Mucosa of descending colon (tissue), 3 donors: ENCODE measurements at regions not wholly inside any gene's neighbourhood (a gene's known extent, or its start where the extent isn't known, plus 50 kb on each side); places are given as distances from the start of the nearest gene placed in this dataset.
"Not testable (repeated sequence)": the region's sequence is repeated elsewhere in the genome, so short reads cannot be mapped to it uniquely, and the experiment has no call there.

Source experiments
- ATAC-seq: fragments of 200-7000 bp; cut with Tn5 transposase; one replicate; pipeline ENCODE4 v1.9.1; 2020; ENCODE audit warnings: mild to moderate bottlenecking, moderate library complexity
- DNase-seq, 3 donors: peaks; one replicate each; pipeline ENCODE4 v3.0.0-alpha.2; 2020
- H3K36me3 ChIP-seq: fragments of 200-600 bp; one replicate; pipeline ENCODE4 v1.8.0; 2021; ENCODE audit warnings: low read depth, mild to moderate bottlenecking
- H3K4me1 ChIP-seq: fragments of 200-600 bp; one replicate; pipeline ENCODE4 v1.8.0; 2021; ENCODE audit warnings: low read depth, mild to moderate bottlenecking
- H3K4me3 ChIP-seq: fragments of 200-600 bp; one replicate; pipeline ENCODE4 v1.8.0; 2021; ENCODE audit warnings: mild to moderate bottlenecking
- H3K9me3 ChIP-seq: fragments of 200-600 bp; one replicate; pipeline ENCODE4 v1.8.0; 2021; ENCODE audit warnings: mild to moderate bottlenecking
- CTCF ChIP-seq: fragments of 200-600 bp; IDR thresholded peaks from one replicate; pipeline ENCODE4 v1.8.0; 2022; ENCODE audit warnings: antibody characterized with exemption, mild to moderate bottlenecking
- intact Hi-C, 2 donors: fragments of 100-400 bp; cut with DNase I in 1 of 2; cut with micrococcal nuclease in 1 of 2; formaldehyde crosslinking; loops; one replicate each; pipeline versions ENCODE4 v1.11.0 to v1.11.1; 2022; cut with DNase I, micrococcal nuclease
- donor health status: DM: no; HTN: no; CAD: no; lungs with moderate emphysema.
- donor health status: DM: no; HTN: no; CAD: no.
- donor health status: DM: no; HTN: yes; CAD: no.

- Histone ChIP-seq H3K9me3 (no peaks in the 10 kb centered on the region), H3K36me3 (no peaks in the 10 kb centered on the region), H3K4me1 (no peaks in the 10 kb centered on the region), H3K4me3 (no peak overlapping the region)
- DNase-seq = no peak
- intact Hi-C loops = no loop called here
- no peak for ATAC-seq
- TF ChIP-seq CTCF = no peak
Measured at GRCh38 chr13:34179927-34180326, 362.0 kb downstream of the RFC3 start.

GRCh38 chr13:34181256-34181655 lies 363.3 kb downstream of the RFC3 start:
- ATAC-seq, H3K4me1 ChIP-seq, intact Hi-C loops, H3K9me3 ChIP-seq, H3K36me3 ChIP-seq, H3K4me3 ChIP-seq, DNase-seq: not testable (repeated sequence)

- no peak for TF ChIP-seq CTCF
- peaks cover 4% of the 10 kb centered on the region for H3K9me3 ChIP-seq
- no peaks in the 10 kb centered on the region for H3K4me1 ChIP-seq
- intact Hi-C loops = no loop called here
- H3K4me3 ChIP-seq = no peak overlapping the region
- H3K36me3 ChIP-seq = no peaks in the 10 kb centered on the region
- no peak for DNase-seq
- no peak for ATAC-seq
Measured at GRCh38 chr13:34189946-34190345, 372.0 kb downstream of the RFC3 start.

- Histone ChIP-seq H3K36me3 (no peaks in the 10 kb centered on the region), H3K9me3 (no peaks in the 10 kb centered on the region), H3K4me3 (no peak overlapping the region), H3K4me1 (no peaks in the 10 kb centered on the region)
- TF ChIP-seq CTCF = no peak
- DNase-seq (peak in 1 of 3 donors; percentile 12), ATAC-seq (peak; percentile 94)
- intact Hi-C loops = no loop called here
Measured at GRCh38 chr13:34201050-34201913, 383.3 kb downstream of the RFC3 start.

- intact Hi-C loops = no loop called here
- DNase-seq = no peak
Measured at GRCh38 chr13:34207334-34207733, 389.4 kb downstream of the RFC3 start.

More at GRCh38 chr13:34207334-34207733, 389.4 kb downstream of the RFC3 start:
- Histone ChIP-seq H3K4me3 (no peak overlapping the region), H3K9me3 (no peaks in the 10 kb centered on the region), H3K4me1 (no peaks in the 10 kb centered on the region), H3K36me3 (no peaks in the 10 kb centered on the region)
- no peak for TF ChIP-seq CTCF
- no peak for ATAC-seq
